PFSK-1 (cell line): ENCODE measurements at regions not wholly inside any gene's neighbourhood (a gene's known extent, or its start where the extent isn't known, plus 50 kb on each side); places are given as distances from the start of the nearest gene placed in this dataset.

Experiments used
- FOXP2 ChIP-seq: optimal IDR thresholded peaks from 2 replicates; pipeline ENCODE3; 2011; ENCODE audit warnings: borderline replicate concordance, control low read depth, inconsistent platforms; ENCODE audit not compliant: insufficient read depth; ENCODE audit errors: extremely low read length, extremely low read depth
- POLR2AphosphoS5 ChIP-seq: IDR thresholded peaks from 2 replicates; pipeline ENCODE4 v1.6.1; 2012; ENCODE audit warnings: low read depth, mild to moderate bottlenecking, control low read depth, low read length, moderate library complexity
- SIN3A ChIP-seq: IDR thresholded peaks from 2 replicates; pipeline ENCODE4 v1.6.1; 2012; ENCODE audit warnings: mild to moderate bottlenecking, low read length, moderate library complexity, borderline replicate concordance; ENCODE audit not compliant: insufficient read depth
- TAF1 ChIP-seq: IDR thresholded peaks from 2 replicates; pipeline ENCODE4 v1.6.1; 2012; ENCODE audit warnings: low read length, control low read depth, borderline replicate concordance; ENCODE audit not compliant: insufficient read depth
- TF ChIP-seq, protein P1 (sequence below), 2 experiments: IDR thresholded peaks; 2 replicates each; pipeline versions ENCODE4 v1.6.1 to v1.8.0; 2011 to 2012; ENCODE audit warnings: low read depth in 2 of 2, low read length in 2 of 2, control low read depth in 1 of 2, inconsistent platforms in 1 of 2, mild to moderate bottlenecking in 1 of 2, moderate library complexity in 1 of 2; ENCODE audit not compliant: insufficient read depth in 1 of 2

DNA sequence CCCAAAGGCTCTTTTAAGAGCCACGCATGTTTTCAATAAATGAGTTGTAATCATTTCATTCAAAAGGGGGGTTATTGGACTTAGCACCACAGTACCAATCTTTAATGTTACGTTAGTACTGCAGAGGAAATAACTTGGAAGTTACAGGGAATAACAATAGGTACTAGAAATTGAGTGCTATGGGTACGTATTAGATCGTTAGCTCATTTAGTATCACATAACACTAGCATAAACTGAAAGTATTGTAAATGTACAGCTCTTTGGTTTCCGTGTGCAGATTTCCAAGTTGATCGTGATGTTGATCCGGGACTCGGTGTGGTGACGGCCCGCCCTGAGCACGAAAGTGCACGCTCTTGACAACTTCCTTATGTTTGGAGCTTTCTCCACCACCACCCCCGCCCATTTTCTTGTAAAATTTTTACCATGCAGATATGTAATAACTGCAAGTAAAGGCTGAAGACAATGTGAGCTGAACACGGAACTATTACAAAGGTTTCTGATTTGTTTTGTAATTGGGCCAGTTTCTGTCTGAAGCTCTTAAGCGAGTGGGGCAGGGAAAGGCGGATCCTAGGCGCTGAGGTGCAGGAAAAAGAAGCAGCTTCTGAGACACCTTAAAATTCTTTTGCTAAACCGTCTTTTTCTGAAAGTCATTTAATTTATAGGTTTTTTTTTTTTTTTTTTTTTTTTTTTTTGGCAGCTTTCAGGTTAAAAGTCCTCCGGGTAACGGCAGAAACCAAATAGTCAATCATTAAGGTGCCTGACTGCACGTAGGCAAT, 71.5 kb downstream of the HFE start:
- TF ChIP-seq SIN3A: no peak
- TF ChIP-seq, protein P1, sequence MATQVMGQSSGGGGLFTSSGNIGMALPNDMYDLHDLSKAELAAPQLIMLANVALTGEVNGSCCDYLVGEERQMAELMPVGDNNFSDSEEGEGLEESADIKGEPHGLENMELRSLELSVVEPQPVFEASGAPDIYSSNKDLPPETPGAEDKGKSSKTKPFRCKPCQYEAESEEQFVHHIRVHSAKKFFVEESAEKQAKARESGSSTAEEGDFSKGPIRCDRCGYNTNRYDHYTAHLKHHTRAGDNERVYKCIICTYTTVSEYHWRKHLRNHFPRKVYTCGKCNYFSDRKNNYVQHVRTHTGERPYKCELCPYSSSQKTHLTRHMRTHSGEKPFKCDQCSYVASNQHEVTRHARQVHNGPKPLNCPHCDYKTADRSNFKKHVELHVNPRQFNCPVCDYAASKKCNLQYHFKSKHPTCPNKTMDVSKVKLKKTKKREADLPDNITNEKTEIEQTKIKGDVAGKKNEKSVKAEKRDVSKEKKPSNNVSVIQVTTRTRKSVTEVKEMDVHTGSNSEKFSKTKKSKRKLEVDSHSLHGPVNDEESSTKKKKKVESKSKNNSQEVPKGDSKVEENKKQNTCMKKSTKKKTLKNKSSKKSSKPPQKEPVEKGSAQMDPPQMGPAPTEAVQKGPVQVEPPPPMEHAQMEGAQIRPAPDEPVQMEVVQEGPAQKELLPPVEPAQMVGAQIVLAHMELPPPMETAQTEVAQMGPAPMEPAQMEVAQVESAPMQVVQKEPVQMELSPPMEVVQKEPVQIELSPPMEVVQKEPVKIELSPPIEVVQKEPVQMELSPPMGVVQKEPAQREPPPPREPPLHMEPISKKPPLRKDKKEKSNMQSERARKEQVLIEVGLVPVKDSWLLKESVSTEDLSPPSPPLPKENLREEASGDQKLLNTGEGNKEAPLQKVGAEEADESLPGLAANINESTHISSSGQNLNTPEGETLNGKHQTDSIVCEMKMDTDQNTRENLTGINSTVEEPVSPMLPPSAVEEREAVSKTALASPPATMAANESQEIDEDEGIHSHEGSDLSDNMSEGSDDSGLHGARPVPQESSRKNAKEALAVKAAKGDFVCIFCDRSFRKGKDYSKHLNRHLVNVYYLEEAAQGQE (IDR thresholded peaks at IDR 0.05; ENCODE audit: insufficient read depth in 1 of 2, low read depth in 2 of 2, low read length in 2 of 2): no peak
- TF ChIP-seq FOXP2: no peak
- TF ChIP-seq TAF1: no peak
- TF ChIP-seq POLR2AphosphoS5: no peak; the same call in 1 of the 2 replicates
